Stimulated activated CD4-positive, alpha-beta T cell treated with anti-CD3 and anti-CD28 coated beads, Interleukin-1b, Interleukin-23, amount 100 ng/mL, for 1 hour (primary cell): ENCODE measurements at regions not wholly inside any gene's neighbourhood (a gene's known extent, or its start where the extent isn't known, plus 50 kb on each side); places are given as distances from the start of the nearest gene placed in this dataset.

ENCODE experiments used
- DNase-seq, 2 donors: peaks; one replicate each; pipeline ENCODE4 v3.0.0-alpha.2; 2020; ENCODE audit warnings: low read depth in 2 of 2

GRCh38 chr2:120976501-120977307 lies 241.0 kb downstream of the GLI2 start:
- DNase-seq: no peak

GRCh38 chr2:120977582-120978358 lies 242.1 kb downstream of the GLI2 start:
- DNase-seq: no peak

GRCh38 chr2:120978359-120979050 lies 242.8 kb downstream of the GLI2 start:
- no peak for DNase-seq

GRCh38 chr2:120979398-120979797 lies 243.7 kb downstream of the GLI2 start:
- DNase-seq: no peak

- DNase-seq: no peak
These were observed 244.3 kb downstream of the GLI2 start for GRCh38 chr2:120979921-120980320.

GRCh38 chr2:120981443-120981842 lies 245.8 kb downstream of the GLI2 start:
- no peak for DNase-seq

- no peak for DNase-seq
These were observed 246.9 kb downstream of the GLI2 start for GRCh38 chr2:120982598-120982997.

- no peak for DNase-seq
These were observed 247.7 kb downstream of the GLI2 start for GRCh38 chr2:120983344-120983743.

GRCh38 chr2:120984046-120984445 lies 248.4 kb downstream of the GLI2 start:
- no peak for DNase-seq

GRCh38 chr2:120984452-120985173 lies 248.9 kb downstream of the GLI2 start:
- no peak for DNase-seq

GRCh38 chr2:120985174-120985996 lies 249.7 kb downstream of the GLI2 start:
- DNase-seq: no peak

- DNase-seq: no peak
These were observed 250.5 kb downstream of the GLI2 start for GRCh38 chr2:120985997-120986651.

- no peak for DNase-seq
These were observed 251.4 kb downstream of the GLI2 start for GRCh38 chr2:120986898-120987650.

- DNase-seq: no peak
These were observed 252.5 kb downstream of the GLI2 start for GRCh38 chr2:120988051-120988699.

- DNase-seq: no peak
These were observed 253.2 kb downstream of the GLI2 start for GRCh38 chr2:120988700-120989511.

GRCh38 chr2:120989512-120990441 lies 254.1 kb downstream of the GLI2 start:
- DNase-seq: no peak

GRCh38 chr2:120990451-120990871 lies 254.8 kb downstream of the GLI2 start:
- no peak for DNase-seq
